HL-60 (cell line): ENCODE measurements at regions not wholly inside any gene's neighbourhood (a gene's known extent, or its start where the extent isn't known, plus 50 kb on each side); places are given as distances from the start of the nearest gene placed in this dataset.
"Not testable (repeated sequence)": the region's sequence is repeated elsewhere in the genome, so short reads cannot be mapped to it uniquely, and the experiment has no call there.

ENCODE experiments used
- CTCF ChIP-seq: IDR thresholded peaks from one replicate; pipeline ENCODE4 v1.5.1; 2011; ENCODE audit warnings: low read length, control low read depth, inconsistent platforms; ENCODE audit not compliant: insufficient read depth
- POLR2AphosphoS5 ChIP-seq: IDR thresholded peaks from 2 replicates; pipeline ENCODE4 v1.6.1; 2012; ENCODE audit warnings: low read depth

GRCh38 chr21:8434710-8435109 lies 2086.7 kb upstream of the TPTE start:
- not testable (repeated sequence) for TF ChIP-seq CTCF, POLR2AphosphoS5
